Tibial nerve (tissue), 4 donors: ENCODE measurements at regions not wholly inside any gene's neighbourhood (a gene's known extent, or its start where the extent isn't known, plus 50 kb on each side); places are given as distances from the start of the nearest gene placed in this dataset.
"Not testable (repeated sequence)": the region's sequence is repeated elsewhere in the genome, so short reads cannot be mapped to it uniquely, and the experiment has no call there.

Experiments
- DNase-seq, 2 donors: peaks; one replicate each; pipeline ENCODE4 v3.0.0-alpha.2; 2019; ENCODE audit warnings: low spot score in 2 of 2
- H3K27ac ChIP-seq, 4 donors: fragments of 200-600 bp; sonication (generic) in 3 of 4; one replicate each; pipeline ENCODE4 v1.5.1; 2017 to 2019; ENCODE audit warnings: mild to moderate bottlenecking in 1 of 4
- H3K27me3 ChIP-seq, 2 donors: fragments of 200-600 bp; sonication (generic) in 1 of 2; one replicate each; pipeline versions ENCODE4 v1.5.1 to v1.6.0; 2017 to 2019
- H3K36me3 ChIP-seq, 3 donors: fragments of 200-600 bp; sonication (generic); one replicate each; pipeline ENCODE4 v1.5.1; 2018 to 2019
- H3K4me1 ChIP-seq, 4 donors: fragments of 200-600 bp; sonication (generic) in 3 of 4; one replicate each; pipeline ENCODE4 v1.5.1; 2017 to 2019
- H3K4me3 ChIP-seq, 4 donors: fragments of 200-600 bp; sonication (generic) in 3 of 4; one replicate each; pipeline ENCODE4 v1.5.1; 2017 to 2019; ENCODE audit warnings: mild to moderate bottlenecking in 1 of 4, moderate library complexity in 1 of 4
- H3K9me3 ChIP-seq, 4 donors: fragments of 200-600 bp; sonication (generic) in 3 of 4; one replicate each; pipeline ENCODE4 v1.5.1; 2017 to 2019
- EP300 ChIP-seq, 2 donors: sonication (generic); formaldehyde crosslinking; IDR thresholded peaks; one replicate each; pipeline ENCODE4 v1.6.1; 2017; ENCODE audit warnings: antibody characterized with exemption in 2 of 2, mild to moderate bottlenecking in 1 of 2
- POLR2A ChIP-seq, 2 donors: fragments of 450-650 bp; IDR thresholded peaks; one replicate each; pipeline ENCODE4 v1.6.1; 2017; ENCODE audit warnings: antibody characterized with exemption in 2 of 2, mild to moderate bottlenecking in 2 of 2, moderate library complexity in 2 of 2
- WGBS, 2 donors: methylation state at CpG; one replicate each; pipeline ENCODE4 v1.1.5; 2018; 5-methylcytosine and 5-hydroxymethylcytosine counted together
- TF ChIP-seq, protein P1 (sequence below), 5 experiments: fragments of 200-600 bp in 3 of 5; fragments of 450-650 bp in 2 of 5; sonication (generic) in 3 of 5; IDR thresholded peaks; one replicate each; pipeline ENCODE4 v1.5.1; 2016 to 2019; ENCODE audit warnings: antibody characterized with exemption in 5 of 5, mild to moderate bottlenecking in 3 of 5, moderate library complexity in 2 of 5

DNA sequence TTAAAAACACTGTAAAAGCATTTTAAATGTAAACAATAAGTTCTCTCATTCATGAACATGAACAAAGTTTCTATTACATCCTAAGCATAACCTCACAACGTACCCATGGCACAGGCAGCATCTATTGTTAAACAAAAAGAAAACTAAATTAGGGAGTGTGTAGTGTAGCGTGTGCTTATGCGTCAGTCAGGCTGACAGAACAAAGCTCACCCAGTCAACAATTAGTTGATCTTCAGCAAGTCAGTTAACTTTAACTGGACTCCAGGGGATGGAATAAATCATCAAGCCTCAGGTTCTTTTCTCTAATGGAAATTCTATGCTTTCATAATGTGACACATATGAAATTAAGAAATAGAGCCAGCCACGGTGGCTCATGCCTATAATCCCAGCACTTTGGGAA, 91.6 kb upstream of the ODAD2 start:
- peaks cover 0 to 2% (median 0%) of the 10 kb centered on the region in 4 donors for H3K9me3 ChIP-seq
- no peak overlapping the region for H3K27ac ChIP-seq
- TF ChIP-seq EP300 (IDR thresholded peaks at IDR 0.05), result no peak
- TF ChIP-seq, protein P1, sequence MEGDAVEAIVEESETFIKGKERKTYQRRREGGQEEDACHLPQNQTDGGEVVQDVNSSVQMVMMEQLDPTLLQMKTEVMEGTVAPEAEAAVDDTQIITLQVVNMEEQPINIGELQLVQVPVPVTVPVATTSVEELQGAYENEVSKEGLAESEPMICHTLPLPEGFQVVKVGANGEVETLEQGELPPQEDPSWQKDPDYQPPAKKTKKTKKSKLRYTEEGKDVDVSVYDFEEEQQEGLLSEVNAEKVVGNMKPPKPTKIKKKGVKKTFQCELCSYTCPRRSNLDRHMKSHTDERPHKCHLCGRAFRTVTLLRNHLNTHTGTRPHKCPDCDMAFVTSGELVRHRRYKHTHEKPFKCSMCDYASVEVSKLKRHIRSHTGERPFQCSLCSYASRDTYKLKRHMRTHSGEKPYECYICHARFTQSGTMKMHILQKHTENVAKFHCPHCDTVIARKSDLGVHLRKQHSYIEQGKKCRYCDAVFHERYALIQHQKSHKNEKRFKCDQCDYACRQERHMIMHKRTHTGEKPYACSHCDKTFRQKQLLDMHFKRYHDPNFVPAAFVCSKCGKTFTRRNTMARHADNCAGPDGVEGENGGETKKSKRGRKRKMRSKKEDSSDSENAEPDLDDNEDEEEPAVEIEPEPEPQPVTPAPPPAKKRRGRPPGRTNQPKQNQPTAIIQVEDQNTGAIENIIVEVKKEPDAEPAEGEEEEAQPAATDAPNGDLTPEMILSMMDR (IDR thresholded peaks at IDR 0.05), result no peak
- TF ChIP-seq POLR2A (IDR thresholded peaks at IDR 0.05), result no peak
- 47 to 70% methylated on average over 4 of the region's 4 CpGs for WGBS, 2 donors
- no peak for DNase-seq
- no peaks in the 10 kb centered on the region for H3K4me1 ChIP-seq
- no peak overlapping the region for H3K4me3 ChIP-seq
- H3K36me3 ChIP-seq, result peaks cover 0 to 9% (median 0%) of the 10 kb centered on the region in 3 donors
- no peaks in the 10 kb centered on the region for H3K27me3 ChIP-seq

- Histone ChIP-seq H3K4me1 (no peaks in the 10 kb centered on the region), H3K36me3 (peaks cover 0 to 9% (median 0%) of the 10 kb centered on the region in 3 donors), H3K9me3 (peaks cover 0 to 2% (median 0%) of the 10 kb centered on the region in 4 donors), H3K4me3 (no peak overlapping the region), H3K27ac (no peak overlapping the region), H3K27me3 (no peaks in the 10 kb centered on the region)
- DNase-seq, result no peak
- TF ChIP-seq, protein P1 (IDR thresholded peaks at IDR 0.05), result no peak
- TF ChIP-seq EP300 (IDR thresholded peaks at IDR 0.05) (no peak), POLR2A (IDR thresholded peaks at IDR 0.05) (no peak)
- WGBS, 2 donors, result 89 to 91% methylated on average over 10 of the region's 10 CpGs
These were observed 90.6 kb upstream of the ODAD2 start for GRCh38 chr10:28089467-28089866.

DNA sequence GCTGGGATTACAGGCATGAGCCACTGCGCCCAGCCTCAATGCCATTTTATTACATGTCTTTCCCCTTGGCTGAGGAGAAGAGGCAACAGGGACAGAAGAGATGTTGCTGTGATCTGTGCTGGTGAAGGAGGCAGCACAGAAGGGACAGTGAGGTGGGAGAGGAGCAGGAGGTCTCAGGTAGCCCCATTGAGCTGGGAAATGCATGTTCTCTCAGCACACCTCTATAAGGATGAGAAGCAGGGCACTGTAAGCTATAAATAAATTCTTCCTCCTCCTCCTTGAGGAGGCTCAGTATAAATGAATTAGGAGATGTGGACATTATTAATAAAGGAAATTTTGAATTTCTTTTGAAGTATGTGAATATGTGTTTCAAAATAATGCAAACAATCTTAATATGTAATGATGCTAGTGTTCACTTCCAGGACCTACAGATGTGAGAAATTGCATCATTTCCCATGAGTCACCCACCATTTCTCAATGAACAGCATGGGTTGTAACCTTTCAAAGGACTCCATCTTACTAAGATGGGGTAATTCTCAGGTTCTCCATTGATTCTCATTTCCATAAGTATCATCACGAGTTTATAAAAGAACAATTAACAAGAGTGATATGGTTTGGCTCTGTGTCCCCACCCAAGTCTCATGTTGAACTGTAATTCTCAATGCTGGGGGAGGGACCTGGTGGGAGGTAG, 88.9 kb upstream of the ODAD2 start:
- no peak overlapping the region for H3K27ac ChIP-seq
- H3K27me3 ChIP-seq, result no peaks in the 10 kb centered on the region
- H3K4me1 ChIP-seq, result no peaks in the 10 kb centered on the region
- H3K4me3 ChIP-seq, result no peak overlapping the region
- DNase-seq, result no peak
- H3K36me3 ChIP-seq, result peaks cover 0 to 9% (median 0%) of the 10 kb centered on the region in 3 donors
- no peak for TF ChIP-seq EP300 (IDR thresholded peaks at IDR 0.05)
- TF ChIP-seq, protein P1 (IDR thresholded peaks at IDR 0.05), result no peak
- WGBS, 2 donors, result 90% methylated on average over 2 of the region's 2 CpGs
- peaks cover 0 to 2% (median 0%) of the 10 kb centered on the region in 4 donors for H3K9me3 ChIP-seq

- not testable (repeated sequence) for H3K36me3 ChIP-seq, H3K9me3 ChIP-seq, H3K4me1 ChIP-seq, H3K27me3 ChIP-seq, H3K27ac ChIP-seq, H3K4me3 ChIP-seq, DNase-seq
- WGBS, 2 donors, result 96 to 98% methylated on average over 2 of the region's 2 CpGs
These were observed 86.9 kb upstream of the ODAD2 start for GRCh38 chr10:28085760-28086159.

DNA sequence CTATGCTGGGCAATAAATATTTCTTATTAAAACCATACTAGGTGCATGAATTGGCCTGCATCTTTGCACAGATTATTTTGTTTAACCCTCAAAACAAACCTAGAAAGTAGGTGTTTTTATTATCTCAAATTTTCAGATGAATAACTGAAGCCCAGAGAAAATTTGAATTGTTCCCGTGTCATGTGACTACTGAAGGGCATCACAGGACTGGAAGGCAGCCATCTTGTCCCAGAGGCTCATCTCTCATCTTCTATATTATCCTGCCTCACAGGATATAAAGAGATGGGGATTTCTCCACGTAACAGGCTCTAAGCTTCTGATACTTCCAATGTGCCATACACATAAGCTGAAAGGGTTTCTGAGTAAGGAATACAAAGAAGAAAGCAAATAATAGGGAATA, 84.0 kb upstream of the ODAD2 start:
- no peak overlapping the region for H3K27ac ChIP-seq
- no peak for DNase-seq
- TF ChIP-seq, protein P1 (IDR thresholded peaks at IDR 0.05), result no peak
- TF ChIP-seq POLR2A (IDR thresholded peaks at IDR 0.05), result no peak
- no peak for TF ChIP-seq EP300 (IDR thresholded peaks at IDR 0.05)
- no peak overlapping the region for H3K4me3 ChIP-seq
- peaks cover 0 to 2% (median 0%) of the 10 kb centered on the region in 4 donors for H3K9me3 ChIP-seq
- H3K4me1 ChIP-seq, result no peaks in the 10 kb centered on the region
- H3K27me3 ChIP-seq, result no peaks in the 10 kb centered on the region
- peaks cover 0 to 5% (median 0%) of the 10 kb centered on the region in 3 donors for H3K36me3 ChIP-seq
- 92 to 100% methylated on average over 2 of the region's 2 CpGs for WGBS, 2 donors
